ENCODE measurements at regions not wholly inside any gene's neighbourhood (a gene's known extent, or its start where the extent isn't known, plus 50 kb on each side); places are given as distances from the start of the nearest gene placed in this dataset.
"Not testable (repeated sequence)": the region's sequence is repeated elsewhere in the genome, so short reads cannot be mapped to it uniquely, and the experiment has no call there.

DNA sequence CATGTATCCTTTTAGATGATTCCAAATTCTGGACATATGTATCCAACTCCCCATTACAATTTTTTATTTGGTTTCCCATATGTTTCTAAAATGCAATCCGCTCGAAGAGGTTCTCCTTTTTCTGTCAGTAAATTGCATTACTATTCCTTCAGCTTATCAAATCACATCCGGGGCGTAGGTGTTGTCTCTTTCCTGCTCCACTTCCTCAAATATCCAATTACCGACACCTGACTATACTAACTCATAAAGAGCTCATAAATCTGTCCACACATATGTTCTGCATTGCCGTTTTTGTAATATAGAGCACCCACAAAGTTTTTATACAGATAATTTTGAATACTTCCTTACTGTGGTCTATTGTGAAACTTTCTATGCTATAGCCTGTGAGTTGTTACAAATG is 63.1 kb upstream of the HSFY2 start:
- not testable (repeated sequence) for H3K36me3 ChIP-seq; H3K27me3 ChIP-seq; H3K4me1 ChIP-seq; DNase-seq (ENCODE audit: low spot score in 2 of 2); H3K9me3 ChIP-seq; H3K4me3 ChIP-seq; H3K27ac ChIP-seq
- WGBS = no CpG with 5 or more reads among the region's 6 CpGs
